SK-N-SH treated with all-trans-retinoic acid at 6 μM for 48 hours (cell line): ENCODE measurements at regions not wholly inside any gene's neighbourhood (a gene's known extent, or its start where the extent isn't known, plus 50 kb on each side); places are given as distances from the start of the nearest gene placed in this dataset.

Experiments used
- ATAC-seq: fragments of 200-7000 bp; cut with Tn5 transposase; 3 replicates; pipeline ENCODE4 v1.9.1; 2020; ENCODE audit warnings: mild to moderate bottlenecking, moderate library complexity
- BACH2 ChIP-seq: fragments of 250-450 bp; sonication (Bioruptor Pico); IDR thresholded peaks from 2 replicates; pipeline ENCODE4 v1.9.0; 2021; ENCODE audit warnings: mild to moderate bottlenecking, borderline replicate concordance
- CREB5 ChIP-seq: fragments of 250-450 bp; sonication (Bioruptor Pico); IDR thresholded peaks from 2 replicates; pipeline ENCODE4 v1.5.1; 2020; ENCODE audit warnings: low read depth, mild to moderate bottlenecking, moderate library complexity
- CSDC2 ChIP-seq: fragments of 250-450 bp; sonication (Bioruptor Pico); IDR thresholded peaks from 2 replicates; pipeline ENCODE4 v1.5.0; 2020; ENCODE audit warnings: mild to moderate bottlenecking, moderate library complexity
- GLIS3 ChIP-seq: fragments of 250-450 bp; sonication (Bioruptor Pico); IDR thresholded peaks from 2 replicates; pipeline ENCODE4 v1.5.0; 2020; ENCODE audit warnings: mild to moderate bottlenecking, moderate library complexity
- ISL1 ChIP-seq: fragments of 250-450 bp; sonication (Bioruptor Pico); IDR thresholded peaks from 2 replicates; pipeline ENCODE4 v2.1.2; 2022; ENCODE audit warnings: mild to moderate bottlenecking, moderate library complexity
- OSR1 ChIP-seq: fragments of 250-450 bp; sonication (Bioruptor Pico); IDR thresholded peaks from 2 replicates; pipeline ENCODE4 v1.8.0; 2022; ENCODE audit warnings: moderate library complexity, mild to moderate bottlenecking, inconsistent platforms
- PATZ1 ChIP-seq: fragments of 250-450 bp; sonication (Bioruptor Pico); IDR thresholded peaks from 2 replicates; pipeline ENCODE4 v1.8.0; 2020; ENCODE audit warnings: mild to moderate bottlenecking, moderate library complexity, borderline replicate concordance
- POU6F1 ChIP-seq: fragments of 250-450 bp; sonication (Bioruptor Pico); IDR thresholded peaks from 2 replicates; pipeline ENCODE4 v1.8.0; 2021; ENCODE audit warnings: low read depth, mild to moderate bottlenecking, moderate library complexity, borderline replicate concordance
- SNAI2 ChIP-seq: fragments of 250-450 bp; sonication (Bioruptor Pico); IDR thresholded peaks from 2 replicates; pipeline ENCODE4 v1.5.0; 2020; ENCODE audit warnings: mild to moderate bottlenecking, moderate library complexity
- TCF4 ChIP-seq: fragments of 250-450 bp; sonication (Bioruptor Pico); IDR thresholded peaks from 2 replicates; pipeline ENCODE4 v1.8.0; 2021; ENCODE audit warnings: mild to moderate bottlenecking, moderate library complexity, borderline replicate concordance
- TOX ChIP-seq: fragments of 250-450 bp; sonication (Bioruptor Pico); IDR thresholded peaks from 2 replicates; pipeline ENCODE4 v1.8.0; 2021; ENCODE audit warnings: mild to moderate bottlenecking, moderate library complexity, borderline replicate concordance
- TSHZ2 ChIP-seq: fragments of 250-450 bp; sonication (Bioruptor Pico); IDR thresholded peaks from 2 replicates; pipeline ENCODE4 v1.5.0; 2020; ENCODE audit warnings: mild to moderate bottlenecking, moderate library complexity
- ZFP3 ChIP-seq: fragments of 250-450 bp; sonication (Bioruptor Pico); IDR thresholded peaks from 2 replicates; pipeline ENCODE4 v1.5.0; 2020; ENCODE audit warnings: mild to moderate bottlenecking, moderate library complexity
- ZFP30 ChIP-seq: fragments of 450-650 bp; formaldehyde crosslinking; IDR thresholded peaks from 2 replicates; pipeline ENCODE4 v1.5.0; 2022; ENCODE audit warnings: mild to moderate bottlenecking, moderate library complexity
- ZNF565 ChIP-seq: fragments of 450-650 bp; formaldehyde crosslinking; conservative IDR thresholded peaks from 2 replicates; pipeline ENCODE4 v1.5.0; 2020; ENCODE audit warnings: low read depth, mild to moderate bottlenecking, moderate library complexity
- ZNF70 ChIP-seq: fragments of 450-650 bp; formaldehyde crosslinking; IDR thresholded peaks from 2 replicates; pipeline ENCODE4 v1.5.0; 2020; ENCODE audit warnings: mild to moderate bottlenecking, moderate library complexity
- ZNF8 ChIP-seq: fragments of 450-650 bp; formaldehyde crosslinking; IDR thresholded peaks from 2 replicates; pipeline ENCODE4 v1.5.0; 2020; ENCODE audit warnings: mild to moderate bottlenecking, moderate library complexity

GRCh38 chr12:13887779-13888388 is 93.5 kb downstream of the GRIN2B start:
- TF ChIP-seq BACH2 (CRISPR knock-in tag) = no peak
- ATAC-seq = no peak

- ATAC-seq = no peak
Observed at GRCh38 chr12:13882176-13882575, 99.2 kb downstream of the GRIN2B start.

GRCh38 chr12:13880613-13881012 is 100.8 kb downstream of the GRIN2B start:
- TF ChIP-seq ZFP3 (CRISPR knock-in tag) (no peak), ZNF8 (CRISPR knock-in tag) (no peak), CREB5 (no peak), TOX (no peak), ISL1 (CRISPR knock-in tag) (no peak), GLIS3 (CRISPR knock-in tag) (no peak), ZNF565 (CRISPR knock-in tag) (no peak), TCF4 (CRISPR knock-in tag) (no peak), PATZ1 (CRISPR knock-in tag) (no peak), ZFP30 (CRISPR knock-in tag) (no peak), BACH2 (CRISPR knock-in tag) (no peak), TSHZ2 (CRISPR knock-in tag) (no peak), SNAI2 (CRISPR knock-in tag) (no peak), ZNF70 (CRISPR knock-in tag) (no peak), CSDC2 (CRISPR knock-in tag) (no peak), POU6F1 (CRISPR knock-in tag) (no peak)
- TF ChIP-seq, all 23 proteins: peak for 0
- no peak for ATAC-seq

More at GRCh38 chr12:13882176-13882575, 99.2 kb downstream of the GRIN2B start:
- TF ChIP-seq OSR1 (CRISPR knock-in tag) (no peak), CREB5 (no peak), CSDC2 (CRISPR knock-in tag) (no peak), SNAI2 (CRISPR knock-in tag) (no peak)

GRCh38 chr12:13875744-13876143 is 105.7 kb downstream of the GRIN2B start:
- TF ChIP-seq SNAI2 (CRISPR knock-in tag) (no peak), CREB5 (no peak), PATZ1 (CRISPR knock-in tag) (no peak), TOX (no peak)
- no peak for ATAC-seq
